Fibroblast of skin of right quadriceps (primary cell): ENCODE measurements at regions not wholly inside any gene's neighbourhood (a gene's known extent, or its start where the extent isn't known, plus 50 kb on each side); places are given as distances from the start of the nearest gene placed in this dataset.

Experiments
- DNase-seq: peaks from one replicate; pipeline ENCODE4 v3.0.0-alpha.2; 2013

DNA sequence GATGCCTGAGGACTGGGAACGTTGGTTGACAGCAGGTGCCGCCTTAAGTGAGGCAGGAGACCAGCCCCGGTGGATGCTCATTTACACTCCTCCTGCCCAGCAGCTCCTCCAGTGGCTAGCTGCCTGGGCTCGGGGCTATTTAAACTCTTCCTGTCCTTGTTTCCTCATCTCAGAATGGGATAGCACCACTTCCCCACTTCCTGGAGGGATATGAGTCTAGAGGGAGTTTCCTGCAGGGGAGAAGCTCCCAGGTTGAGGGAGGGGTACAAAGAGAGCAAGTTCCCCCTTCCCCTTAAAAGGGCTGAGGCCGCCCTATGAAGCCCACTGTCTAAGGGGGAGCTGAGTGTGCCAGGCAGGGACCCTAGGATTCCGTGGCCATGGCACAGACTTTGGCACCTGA is 311.2 kb downstream of the AACS start:
- no peak for DNase-seq

DNA sequence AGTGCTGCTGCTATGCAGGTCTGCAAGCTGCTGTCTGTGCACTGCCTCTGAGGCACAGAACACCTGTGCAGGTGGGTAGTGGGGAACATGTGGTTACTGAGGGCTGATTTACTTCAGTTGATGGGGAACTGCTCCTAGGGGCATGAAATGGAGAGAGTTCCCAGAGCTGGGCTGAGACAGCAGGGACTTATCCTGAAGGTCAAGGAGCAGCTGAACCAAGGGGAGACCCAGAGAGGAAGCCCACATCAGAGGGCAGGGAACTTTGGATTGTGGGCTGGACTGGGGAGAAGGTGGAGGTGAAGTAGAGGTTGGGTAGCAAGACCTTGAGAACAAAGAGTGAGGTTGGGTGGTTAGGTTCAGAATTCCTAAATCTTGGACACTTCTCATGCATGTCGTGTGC is 311.9 kb downstream of the AACS start:
- DNase-seq, result no peak

DNA sequence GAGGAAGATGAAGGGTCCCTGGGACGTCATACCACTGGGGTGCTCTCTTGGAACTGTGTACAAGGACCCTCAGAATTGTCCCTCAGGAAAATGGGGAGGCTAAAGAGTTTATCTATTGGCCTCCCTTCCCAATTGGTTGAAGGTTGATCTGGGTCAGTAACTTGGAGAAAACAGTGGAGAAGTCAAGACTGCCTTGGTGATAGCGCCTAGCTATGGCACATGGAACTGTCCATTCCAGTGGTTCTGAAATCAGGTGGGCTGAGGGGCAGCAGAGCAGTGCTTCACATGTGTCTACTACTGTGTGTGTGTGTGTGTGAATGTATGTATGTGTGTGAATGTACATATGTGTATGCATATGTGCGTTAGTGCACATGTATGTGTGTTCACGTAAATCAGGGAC is 316.1 kb downstream of the AACS start:
- DNase-seq, result no peak

DNA sequence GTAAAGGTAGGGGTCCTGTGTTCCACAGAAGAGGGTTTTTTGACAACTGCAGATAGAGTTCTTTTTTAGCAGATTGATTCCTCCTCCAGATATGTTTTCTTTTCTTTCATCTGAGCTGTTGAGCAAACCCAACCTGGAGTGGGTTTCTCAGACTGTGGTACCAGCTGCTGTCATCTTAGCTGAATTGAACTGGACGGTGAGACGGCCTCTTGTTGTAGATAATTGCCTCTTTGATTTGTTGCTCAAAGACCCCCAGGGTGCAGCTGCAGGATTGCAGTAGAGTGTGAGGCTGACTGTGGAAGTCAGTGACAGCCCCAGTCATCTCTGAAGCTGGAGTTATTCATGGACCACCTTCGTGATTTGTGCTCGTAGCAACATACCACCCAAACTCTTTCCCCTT is 317.7 kb downstream of the AACS start:
- no peak for DNase-seq

DNA sequence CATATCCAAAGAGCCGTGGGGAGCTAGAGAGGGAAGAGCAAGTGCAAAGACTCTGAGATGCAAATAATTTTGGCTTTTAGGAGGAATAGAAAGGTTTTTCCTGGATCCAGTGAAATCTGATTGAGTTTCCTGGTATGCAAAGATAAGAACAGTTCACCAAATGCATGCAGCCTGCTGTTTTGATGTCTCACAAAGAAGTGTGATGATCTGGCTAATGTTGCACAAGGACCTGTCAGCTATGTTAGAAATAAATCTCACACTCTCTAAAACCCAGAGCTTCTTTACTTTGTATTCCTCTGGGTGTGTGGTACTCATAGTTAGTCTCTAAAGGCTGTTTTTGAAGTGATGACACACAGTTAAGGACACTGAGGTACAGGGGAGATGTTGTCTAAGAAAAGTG is 321.4 kb downstream of the AACS start:
- DNase-seq, result no peak

DNA sequence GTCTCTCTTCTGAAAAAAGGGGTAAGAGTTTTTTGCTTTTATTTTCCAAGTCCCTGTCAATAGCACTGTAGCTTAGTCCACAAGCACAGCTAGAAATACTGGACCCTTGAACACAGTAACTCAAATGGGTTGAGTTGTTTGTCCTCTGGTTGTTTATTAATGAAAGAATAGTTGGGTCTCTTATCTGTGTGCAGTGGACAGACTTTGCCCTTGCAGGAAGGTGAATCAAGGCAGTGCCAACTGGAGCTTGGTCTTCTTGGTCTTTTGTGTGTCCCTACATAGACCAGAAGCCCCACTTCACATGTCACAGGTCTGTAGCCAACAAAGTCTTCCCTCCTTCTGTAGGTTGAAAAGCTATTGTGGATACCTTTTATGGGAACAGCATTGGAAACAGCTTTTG is 322.0 kb downstream of the AACS start:
- DNase-seq, result no peak

DNA sequence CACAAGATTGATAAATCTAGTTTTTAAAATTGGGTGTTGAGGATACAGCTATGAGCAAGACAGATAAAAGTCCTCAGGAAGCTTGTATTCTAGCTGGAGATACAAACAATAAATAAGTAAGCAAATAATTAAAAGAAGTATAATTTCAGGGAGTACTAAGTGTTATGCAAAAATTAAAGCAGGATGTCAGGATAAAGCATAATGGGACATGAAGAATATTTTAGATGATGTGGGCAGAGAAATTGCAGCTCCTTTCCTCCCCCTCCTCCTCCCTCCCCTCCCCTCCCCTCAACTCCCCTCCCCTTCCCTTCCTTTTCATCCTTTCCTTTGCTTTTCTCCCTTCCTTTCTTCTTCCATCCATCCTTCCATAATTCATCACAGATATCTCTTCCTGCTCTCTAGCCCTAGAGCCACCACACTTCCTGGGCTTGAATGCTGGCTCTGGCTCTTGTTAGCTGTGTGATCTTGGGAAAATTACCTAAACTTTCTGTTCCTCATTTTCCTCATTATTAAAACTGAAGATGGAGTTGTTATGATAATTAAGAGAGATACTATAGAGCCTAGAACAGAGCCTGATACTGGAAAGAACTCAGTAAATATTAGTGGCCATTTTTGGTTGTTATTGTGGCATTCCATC is 323.9 kb downstream of the AACS start:
- no peak for DNase-seq

DNA sequence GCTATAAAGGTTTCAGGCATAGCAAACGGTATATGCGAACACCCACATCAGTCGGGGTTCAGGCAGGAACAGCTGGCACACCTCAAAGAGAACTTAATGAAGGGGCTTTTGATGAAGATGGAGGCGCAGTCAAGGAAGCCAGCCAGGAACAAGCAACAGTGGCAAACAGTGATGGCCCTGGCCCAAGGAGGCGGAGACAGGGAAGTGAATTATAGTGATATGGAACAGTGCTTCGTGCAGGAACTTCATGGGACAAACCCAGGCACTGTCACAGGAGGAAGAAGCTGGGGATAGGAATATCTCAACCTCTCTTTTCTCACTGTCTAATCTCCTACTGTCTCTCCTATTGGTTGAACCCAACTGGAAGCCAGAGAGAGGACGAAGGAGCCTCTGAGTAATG is 328.3 kb downstream of the AACS start:
- no peak for DNase-seq

DNA sequence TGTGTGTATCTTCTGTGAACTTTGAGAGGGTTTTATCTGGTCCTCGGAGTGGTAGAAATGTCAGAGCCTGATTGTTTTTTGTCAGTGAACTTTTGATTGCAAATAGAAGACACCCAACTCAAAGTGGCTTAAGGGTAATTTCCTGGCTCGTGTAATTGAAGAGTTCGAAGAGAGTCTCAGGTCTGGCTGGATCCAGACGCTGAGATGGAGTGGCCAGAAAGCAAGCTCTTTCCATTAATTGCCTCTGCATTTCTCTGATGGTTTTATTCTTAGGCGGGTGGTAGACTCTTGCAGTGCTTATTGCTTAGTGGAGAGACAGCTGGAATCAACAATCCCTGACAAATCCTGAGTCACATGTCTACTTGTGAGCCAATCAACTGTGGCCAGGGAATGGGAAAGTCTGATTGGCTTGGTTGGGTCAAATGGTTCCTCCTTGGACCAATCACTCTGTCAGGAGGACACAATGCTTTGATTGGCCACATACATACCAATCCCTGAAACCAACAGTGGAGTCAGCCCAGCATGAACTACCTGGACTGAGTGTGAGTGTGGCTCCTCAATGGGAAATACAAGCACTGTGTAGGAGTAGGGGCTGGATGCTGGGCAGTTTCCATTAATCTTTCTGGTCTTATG is 330.5 kb downstream of the AACS start:
- no peak for DNase-seq

DNA sequence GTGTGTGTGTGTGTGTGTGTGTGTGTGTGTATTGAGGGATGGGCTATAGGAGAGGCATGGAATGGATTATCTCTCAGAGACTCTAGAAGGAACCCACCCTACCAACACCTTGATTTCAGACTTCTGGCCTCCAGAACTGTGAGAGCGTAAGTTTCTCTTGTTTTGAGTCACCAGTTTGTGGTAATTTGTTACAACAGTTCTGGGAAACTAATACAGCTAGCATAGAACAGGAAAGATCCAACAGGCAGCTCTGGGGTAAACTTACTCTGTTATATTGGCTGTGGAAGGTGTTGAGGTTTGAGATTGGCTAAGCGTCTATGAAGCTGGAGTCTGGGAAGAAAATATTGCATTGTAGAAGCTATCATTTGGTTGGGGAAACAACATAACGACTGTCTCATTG is 334.3 kb downstream of the AACS start:
- no peak for DNase-seq

DNA sequence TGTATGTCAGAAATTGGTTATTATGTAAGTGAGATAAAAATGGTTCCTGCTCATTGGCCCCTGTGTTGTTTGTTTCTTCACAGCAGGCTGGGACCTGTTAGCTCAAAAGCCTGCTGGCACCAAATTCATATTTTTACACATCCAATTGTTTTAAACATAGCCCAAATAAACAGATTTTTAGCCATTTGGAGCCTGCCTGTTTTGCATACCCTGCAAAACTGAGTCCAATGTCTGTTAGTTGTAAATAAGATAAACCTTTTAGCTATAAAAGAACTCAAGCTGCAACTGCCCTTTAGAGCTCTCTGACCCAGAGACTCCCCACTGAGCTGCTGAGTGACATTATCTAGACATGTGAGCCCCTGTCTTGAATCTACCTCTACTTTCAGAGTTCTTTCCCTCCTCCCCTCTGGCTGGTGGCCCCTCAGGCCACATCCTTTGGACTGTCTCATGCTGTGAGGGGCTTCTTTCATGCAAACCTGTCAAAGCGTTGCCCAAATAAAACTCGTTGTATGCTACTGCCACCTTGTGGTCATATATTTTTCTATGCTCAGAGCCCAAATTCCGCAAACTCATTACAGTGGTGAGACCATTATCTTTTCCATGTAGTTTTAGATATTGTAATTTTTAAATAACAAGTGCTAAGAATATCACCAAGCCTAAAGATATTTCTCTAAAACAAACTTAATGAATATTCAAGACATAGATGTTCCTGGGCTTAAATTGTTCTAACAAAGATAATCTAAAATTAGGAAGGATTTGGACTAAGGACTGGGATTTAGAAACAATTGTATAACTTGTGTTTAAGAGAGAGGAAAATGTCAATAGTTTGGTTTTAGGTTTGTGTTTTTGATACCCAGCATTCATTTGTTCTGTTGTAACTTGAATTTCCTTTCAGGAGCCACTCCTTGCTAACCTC is 337.9 kb downstream of the AACS start:
- DNase-seq, result peak; percentile 22

DNA sequence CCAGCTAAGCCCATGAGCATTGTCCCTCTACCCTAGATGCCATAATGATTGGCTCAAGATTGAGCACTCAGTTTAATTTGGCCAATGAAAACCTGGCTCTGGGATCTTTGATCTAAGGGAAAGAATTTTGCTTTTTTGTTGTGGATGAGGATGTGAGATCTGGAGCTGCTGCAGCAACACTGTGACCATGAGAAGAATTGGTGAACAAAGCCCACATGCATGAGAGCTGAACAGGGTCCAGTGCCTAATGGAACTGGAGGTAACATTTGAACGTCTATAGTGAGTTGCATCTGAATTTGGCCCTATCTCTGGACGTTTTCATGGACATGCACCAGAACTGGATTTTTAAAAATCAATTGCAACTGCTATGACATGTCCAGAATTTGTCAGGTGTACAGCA is 338.6 kb downstream of the AACS start:
- DNase-seq, result no peak

DNA sequence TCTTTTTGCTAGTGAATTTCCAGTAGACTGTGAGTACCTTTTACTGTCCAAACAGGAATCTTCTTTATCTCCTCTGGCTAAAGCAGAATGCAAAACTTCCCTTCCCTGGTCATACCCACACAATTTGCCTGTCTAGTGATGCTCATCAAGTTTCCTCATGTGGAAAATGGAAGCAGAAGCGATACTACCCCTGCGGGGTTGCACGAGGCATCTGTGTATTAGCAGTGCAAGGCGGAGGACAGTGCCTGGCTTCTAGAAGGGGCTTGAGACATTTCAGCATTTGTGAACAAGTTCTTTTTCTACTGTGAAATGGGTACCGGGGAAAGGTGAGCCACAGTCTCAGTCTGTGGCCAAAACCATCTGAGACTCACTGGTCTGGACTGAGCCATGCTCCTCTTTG is 340.9 kb downstream of the AACS start:
- no peak for DNase-seq

DNA sequence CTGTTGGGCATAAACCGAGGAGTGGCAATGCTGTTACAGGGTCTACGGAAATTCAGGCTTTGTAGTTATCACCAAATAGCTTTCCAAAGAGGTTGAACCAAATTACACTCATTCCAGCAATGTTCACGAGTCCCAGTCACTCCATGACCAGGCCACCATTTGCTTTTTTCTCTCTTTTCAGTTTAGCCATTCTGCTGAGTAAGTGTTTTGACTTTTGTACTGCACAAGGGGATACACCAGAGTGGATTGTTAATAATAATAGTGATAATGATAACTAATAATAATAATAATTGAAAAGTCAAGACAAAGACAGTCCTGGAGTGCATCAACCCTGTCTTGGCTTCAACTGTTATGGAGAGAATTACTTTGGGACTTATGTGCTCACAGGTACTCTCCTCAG is 343.5 kb downstream of the AACS start:
- no peak for DNase-seq

DNA sequence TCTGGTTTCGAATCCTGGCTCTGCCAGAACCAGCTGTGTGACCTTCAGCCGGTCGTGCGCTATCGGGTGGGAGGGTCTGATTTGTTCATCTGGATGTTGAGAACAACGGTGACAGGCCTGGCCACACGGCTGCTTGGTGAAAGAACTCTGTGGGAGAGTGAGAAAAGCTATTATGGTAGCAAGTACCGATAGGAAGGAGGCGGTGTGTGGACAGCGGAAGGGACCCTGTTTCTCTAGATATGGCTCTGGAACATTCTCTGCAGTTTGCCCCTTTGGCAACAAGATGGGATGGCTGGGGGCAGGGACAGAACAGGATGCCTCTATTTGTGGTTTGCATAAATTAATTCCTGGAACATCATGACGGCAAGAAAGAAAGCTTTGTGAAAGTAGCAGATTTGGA is 347.3 kb downstream of the AACS start:
- DNase-seq, result no peak

DNA sequence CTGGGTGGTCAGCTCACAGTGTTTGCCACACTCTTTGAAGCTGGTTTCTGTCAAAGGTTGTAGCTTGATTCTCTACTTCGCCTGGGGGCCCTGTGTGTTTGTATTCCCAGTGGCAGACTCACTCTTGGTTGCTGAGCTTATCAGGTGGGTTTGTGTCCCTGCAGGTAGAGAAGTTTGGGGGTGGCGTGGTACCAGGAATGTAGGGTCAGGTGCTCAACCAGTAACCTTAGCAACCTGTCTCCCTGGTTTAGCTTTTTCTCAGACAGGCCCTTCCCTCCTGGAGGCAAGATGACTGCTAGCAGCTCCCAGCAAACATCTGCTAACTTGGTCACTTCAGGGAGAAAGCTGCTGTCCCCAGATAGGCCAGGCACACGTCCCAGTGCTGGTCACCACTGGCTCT is 352.2 kb downstream of the AACS start:
- DNase-seq, result no peak

DNA sequence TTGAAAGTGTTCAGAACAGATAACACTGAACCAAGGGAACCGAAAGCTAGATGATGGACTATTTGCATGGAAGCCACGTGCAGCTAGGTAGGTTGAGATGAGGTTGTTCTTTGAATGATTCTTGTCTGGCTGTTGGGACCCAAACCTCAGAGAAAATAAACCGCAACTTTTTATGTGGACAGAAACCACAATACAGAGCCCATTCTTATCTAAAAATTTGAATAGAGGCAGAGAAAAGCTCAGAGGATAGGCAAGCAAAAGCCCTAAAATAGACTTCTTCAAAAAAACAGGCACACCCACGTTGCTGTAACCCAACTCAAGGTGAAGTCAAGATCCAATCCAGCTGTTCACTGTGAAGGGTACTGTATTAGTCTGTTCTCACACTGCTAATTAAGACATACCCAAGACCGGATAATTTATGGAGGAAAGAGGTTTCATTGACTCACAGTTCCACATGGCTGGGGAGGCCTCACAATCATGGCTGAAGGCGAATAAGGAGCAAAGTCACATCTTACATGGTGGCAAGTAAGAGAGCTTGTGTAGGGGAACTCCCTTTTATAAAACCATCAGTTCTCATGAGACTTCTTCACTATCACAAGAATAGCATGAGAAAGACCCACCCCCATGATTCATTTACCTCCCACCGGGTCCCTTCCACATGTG is 353.8 kb downstream of the AACS start:
- no peak for DNase-seq

DNA sequence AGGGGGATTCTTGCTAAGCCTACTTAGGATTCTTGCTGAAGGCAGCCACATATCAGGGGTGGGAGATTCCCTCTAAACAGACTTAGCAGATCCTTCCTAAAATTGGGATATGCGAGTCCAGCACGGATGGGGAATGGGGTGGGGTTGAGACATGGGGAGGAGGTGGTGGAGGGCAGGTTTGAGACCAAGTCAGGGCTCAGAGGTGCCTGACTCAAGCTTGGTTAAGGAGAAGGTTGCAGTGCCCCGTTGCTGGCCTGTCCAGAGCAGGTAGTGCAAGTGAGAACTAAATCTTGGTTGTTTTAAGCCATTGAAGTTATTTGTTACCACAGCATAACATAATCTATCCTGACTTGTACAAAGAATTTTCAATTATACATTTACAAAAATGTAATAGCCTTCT is 359.7 kb downstream of the AACS start:
- no peak for DNase-seq

DNA sequence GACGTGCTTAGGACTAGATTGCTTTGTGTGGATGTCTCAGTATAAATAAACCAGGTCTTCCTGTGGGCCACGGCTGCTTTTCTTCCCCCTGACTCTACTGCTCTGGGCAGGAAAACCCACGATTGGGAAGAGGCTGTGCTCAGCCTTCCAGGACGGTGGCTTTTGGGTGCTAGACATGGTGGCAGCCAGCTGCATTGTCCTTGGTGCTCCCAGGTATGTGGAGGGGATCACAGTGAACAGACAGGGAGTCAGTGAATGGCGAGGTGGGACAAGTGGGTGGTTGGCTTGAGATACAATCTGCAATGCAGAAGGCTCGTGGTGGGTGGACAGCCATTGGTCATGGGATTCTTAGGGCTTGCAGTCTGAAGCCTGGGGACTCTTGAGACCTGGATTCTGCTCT is 366.3 kb downstream of the AACS start:
- DNase-seq, result no peak

DNA sequence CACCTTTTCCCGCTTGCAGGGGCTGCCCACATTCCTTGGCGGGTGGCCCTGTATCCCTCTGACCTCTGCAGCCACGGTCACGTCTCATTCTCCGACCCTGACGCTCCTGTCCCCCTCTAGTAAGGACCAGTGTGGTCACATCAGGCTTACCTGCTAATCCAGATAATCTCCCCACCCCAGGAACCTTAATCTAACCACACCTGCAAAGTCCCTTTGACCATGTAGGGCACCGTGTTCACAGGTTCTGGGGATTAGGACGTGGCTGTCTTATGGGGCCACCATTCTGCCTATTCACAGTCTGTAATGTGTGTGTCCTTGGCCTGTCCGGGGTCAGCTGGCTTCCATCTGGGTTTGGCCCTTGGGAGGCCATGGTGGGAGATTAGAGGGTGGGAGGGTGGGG is 368.9 kb downstream of the AACS start:
- DNase-seq, result no peak

DNA sequence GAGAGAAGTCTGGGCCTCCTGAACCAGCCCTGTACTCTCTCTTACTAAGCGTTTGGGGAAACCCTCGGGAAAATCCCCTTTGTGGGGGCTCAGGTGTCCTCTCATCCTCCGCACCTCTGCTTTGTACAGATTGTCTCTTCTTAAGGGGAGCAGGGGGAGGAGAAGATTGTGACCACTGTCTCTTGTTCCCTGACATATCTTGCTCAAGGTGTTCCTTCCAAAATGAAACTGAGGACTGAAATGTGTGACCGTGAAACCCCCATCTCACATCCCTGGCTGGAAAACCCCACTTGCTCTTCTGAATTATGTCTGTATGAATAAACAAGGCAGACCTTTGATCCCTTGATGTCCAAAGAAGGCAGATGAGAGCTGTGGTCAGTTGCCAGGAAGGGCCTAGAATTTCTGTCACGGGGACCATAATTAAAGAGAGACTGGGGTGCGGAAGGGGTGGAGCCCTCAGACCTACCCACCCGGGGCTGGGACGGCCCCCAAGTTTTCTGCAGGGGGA is 369.8 kb downstream of the AACS start:
- no peak for DNase-seq

DNA sequence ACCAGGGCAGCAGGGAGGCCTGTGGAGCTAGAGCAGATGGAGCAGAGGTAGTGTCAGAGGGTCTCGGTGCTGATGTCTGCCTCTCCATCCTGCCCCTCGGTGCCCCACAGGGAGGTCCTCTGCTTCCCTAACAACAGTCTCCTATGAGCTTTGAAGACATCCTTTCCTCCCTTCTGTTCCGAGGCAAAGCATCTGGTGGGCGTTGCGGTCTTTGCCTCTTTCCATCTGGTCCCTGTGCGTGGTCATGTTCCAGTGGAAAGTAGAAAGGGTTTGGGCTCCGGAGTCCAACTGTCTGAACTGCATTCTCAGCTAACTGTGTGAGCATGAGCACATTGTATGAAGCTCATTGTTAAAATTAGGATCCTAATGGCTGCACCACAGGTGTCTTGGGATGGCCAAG is 370.6 kb downstream of the AACS start:
- DNase-seq, result no peak

DNA sequence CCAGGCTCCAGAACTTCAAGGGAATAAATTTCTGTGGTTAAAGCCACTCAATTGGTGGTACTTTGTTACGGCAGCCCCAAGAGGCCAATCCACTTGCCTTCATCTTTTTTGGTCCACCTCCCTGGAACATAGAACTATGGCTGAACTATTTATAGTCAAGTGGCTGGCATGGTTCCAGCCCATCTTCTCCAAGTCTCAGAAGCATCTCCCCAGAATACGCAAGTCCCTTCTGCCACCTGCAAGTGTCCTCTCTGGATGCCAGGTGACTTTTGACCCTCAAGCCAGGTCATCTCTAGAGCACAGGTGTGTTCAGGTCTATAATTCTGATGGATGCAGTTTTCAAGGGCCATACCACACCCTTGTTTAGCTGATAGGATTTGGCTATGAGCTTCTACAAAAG is 371.5 kb downstream of the AACS start:
- no peak for DNase-seq

DNA sequence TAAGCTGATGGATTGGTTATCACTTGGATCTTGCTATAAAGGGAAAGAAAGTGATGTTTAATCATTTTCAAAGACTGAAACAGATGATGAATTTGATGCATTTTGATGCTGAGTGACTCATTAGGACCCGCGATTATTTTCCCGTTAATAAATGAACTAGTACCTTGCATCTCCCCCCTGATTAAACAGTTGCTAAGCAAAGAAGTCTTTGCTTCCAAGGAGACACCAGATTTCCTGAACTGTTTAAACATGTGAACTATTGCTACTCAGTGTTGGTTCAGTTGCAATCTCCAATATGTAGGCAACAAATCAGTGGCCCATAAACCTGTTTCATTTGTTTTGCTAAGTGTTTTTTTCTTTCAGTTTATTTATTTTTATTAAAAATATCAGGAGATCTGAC is 375.2 kb downstream of the AACS start:
- DNase-seq, result no peak
